Stimulated activated CD4-positive, alpha-beta T cell treated with anti-CD3 and anti-CD28 coated beads, TNF-alpha, amount 100 ng/mL, for 1 hour (primary cell): ENCODE measurements at regions not wholly inside any gene's neighbourhood (a gene's known extent, or its start where the extent isn't known, plus 50 kb on each side); places are given as distances from the start of the nearest gene placed in this dataset.
"Not testable (repeated sequence)": the region's sequence is repeated elsewhere in the genome, so short reads cannot be mapped to it uniquely, and the experiment has no call there.

Experiments used
- DNase-seq, 3 donors: peaks; one replicate each; pipeline ENCODE4 v3.0.0-alpha.2; 2020; ENCODE audit warnings: low read depth in 3 of 3, low spot score in 1 of 3

- DNase-seq: not testable (repeated sequence)
These were observed 203.9 kb downstream of the NPIPB11 start for GRCh38 chr16:29202642-29203041.

DNA sequence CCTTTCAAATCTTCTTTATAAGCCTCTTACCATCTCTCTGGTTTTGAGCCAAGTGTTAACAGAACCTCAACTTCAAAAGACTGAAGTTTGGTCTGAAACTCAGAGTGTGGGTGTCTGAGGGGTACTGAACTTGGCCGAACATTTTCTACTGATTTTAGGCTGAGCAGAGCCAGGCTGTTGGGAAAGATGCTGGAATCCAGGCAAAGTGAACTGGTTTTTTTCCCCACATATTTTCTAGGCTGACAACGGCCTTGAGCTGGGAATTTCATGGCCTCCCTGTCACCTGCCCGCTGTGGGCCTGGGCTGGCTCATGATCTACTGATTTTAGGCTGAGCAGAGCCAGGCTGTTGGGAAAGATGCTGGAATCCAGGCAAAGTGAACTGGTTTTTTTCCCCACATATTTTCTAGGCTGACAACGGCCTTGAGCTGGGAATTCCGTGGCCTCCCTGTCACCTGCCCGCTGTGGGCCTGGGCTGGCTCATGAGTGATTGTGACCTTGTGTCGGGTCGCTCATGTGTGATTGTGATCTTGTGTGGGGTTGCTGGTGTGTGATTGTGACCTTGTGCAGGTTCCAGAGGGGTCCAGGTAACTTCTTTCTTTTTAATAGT lies 204.4 kb downstream of the NPIPB11 start:
- DNase-seq: not testable (repeated sequence)

- DNase-seq: not testable (repeated sequence)
These were observed 205.1 kb downstream of the NPIPB11 start for GRCh38 chr16:29201296-29202024.

DNA sequence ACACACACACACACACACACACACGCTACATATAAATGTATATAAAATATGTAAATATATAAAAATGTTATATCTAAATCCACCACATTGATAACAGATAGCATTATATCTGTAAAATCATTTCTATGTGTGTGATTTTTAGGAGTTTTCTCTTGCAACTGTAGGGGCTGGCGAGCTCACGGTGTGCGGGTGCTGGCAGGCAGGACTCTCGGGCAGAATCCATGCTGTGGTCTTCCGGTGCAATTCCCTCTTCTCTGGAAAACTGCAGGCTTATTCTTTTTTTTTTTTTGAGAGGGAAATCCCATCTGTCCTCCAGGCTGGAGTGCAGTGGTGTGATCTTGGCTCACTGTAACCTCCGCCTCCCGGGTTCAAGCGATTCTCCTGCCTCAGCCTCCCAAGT lies 205.8 kb downstream of the NPIPB11 start:
- DNase-seq: not testable (repeated sequence)

DNA sequence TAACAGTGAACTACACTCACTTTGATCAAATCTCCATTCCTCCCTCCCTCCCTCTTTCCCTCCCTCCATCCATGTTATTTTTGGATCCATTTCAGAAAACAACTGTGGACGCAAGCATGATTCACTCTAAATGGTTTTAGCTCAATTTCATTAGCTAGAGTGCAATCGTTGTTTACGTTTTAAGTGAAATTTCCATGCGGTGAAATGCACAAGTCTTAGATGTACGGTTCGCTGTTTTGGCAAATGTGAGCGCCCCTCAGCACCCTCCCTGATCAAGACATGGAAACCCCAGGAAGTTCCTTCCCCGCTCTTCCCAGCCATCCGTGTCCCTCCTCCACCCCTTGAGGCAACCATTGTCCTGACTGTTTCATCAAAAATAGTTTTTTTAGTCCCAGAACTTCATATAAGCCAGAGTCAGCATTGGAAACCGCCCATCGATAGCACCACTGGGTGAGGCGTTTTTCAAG lies 206.3 kb downstream of the NPIPB11 start:
- DNase-seq: not testable (repeated sequence)

DNA sequence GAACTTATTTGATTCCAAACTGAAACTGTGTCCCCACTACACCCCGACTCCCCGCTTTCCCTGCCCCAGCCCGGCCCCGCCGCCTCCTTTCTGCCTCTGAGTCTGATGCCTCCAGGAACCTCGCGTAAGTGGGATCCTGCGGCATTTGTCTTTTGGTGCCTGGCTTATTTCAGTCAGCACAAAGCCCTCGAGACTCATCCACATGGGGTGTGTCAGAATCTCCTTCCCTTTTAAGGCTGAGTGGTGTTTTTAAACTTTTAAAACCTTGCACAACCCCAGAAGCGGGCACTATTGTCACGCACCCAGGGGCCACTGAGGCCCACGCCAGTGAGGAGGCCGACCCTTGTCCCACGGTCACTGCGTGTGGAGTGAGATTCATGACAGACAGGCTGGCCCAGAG lies 206.9 kb downstream of the NPIPB11 start:
- DNase-seq: not testable (repeated sequence)

- DNase-seq: no peak
These were observed 207.6 kb downstream of the NPIPB11 start for GRCh38 chr16:29198731-29199521.

DNA sequence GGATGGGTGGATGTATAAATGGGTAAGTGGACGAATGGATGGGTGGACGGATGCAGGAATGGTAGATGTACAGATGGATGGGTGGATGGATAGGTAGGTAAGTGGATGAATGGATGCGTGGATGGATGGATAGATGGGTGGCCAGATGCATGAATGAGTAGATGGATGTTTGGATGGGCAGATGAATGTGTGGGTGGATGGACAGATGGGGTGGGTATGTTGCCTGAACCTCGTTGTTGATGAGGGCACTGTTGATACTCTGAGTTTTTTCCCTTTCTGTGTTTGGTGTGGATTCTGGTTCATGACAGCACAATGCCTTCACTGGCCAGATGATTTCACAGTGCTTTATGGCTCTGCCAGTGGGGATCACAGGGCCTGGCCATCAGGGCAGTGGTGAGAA lies 208.3 kb downstream of the NPIPB11 start:
- no peak for DNase-seq

- DNase-seq: not testable (repeated sequence)
These were observed 208.9 kb downstream of the NPIPB11 start for GRCh38 chr16:29197494-29198100.

DNA sequence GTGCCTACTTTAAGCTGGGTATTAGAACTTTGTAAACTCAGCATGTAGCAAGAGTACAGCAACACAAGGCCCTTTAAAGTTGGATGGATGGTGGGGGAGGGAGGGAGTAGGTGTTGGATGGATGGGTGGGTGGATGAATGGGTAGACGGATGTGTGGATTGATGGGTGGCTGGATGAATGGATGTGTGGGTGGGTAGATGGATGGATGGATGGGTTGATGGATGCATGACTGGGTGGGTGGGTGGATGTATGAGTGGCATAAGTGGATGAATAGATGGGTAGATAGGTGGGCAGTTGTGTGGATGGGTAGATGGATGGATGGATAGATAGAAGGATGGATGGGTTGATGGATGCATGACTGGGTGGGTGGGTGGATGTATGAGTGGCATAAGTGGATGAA lies 209.8 kb downstream of the NPIPB11 start:
- not testable (repeated sequence) for DNase-seq

DNA sequence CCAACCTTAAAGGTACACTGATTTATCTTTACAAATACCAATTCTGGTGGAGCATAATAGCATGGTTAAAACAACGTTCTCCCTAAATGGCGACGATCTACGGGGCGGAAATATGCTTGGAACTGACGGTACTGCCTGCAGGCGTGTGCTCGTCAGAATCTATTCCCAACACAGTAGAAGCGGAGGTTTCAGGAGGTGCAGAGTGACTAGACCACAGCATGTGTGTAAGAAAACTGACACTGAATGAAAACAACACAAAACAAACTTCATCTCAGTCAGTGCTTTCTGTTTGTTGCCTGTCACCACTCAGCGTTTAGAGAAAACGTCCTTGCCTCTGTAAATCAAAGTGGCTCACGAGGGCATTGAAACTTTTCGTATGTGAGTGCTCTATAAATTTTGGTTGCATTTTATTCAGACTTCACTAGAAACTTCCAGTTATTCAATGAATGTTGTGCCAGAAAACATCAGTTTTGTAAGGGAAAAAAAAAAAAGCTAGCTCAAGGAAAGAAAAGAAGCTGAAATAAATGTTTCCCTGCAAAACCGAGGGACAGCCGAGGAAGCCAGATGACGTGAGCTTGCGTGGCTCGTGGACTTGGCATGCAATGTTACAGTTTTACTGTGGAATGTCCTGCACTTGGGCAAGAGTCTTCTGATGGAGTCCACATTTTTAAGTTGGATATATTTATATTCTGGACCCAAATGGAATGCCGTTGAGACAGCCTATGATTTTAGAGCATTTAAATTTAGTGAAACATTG lies 210.4 kb downstream of the LAT start:
- not testable (repeated sequence) for DNase-seq

DNA sequence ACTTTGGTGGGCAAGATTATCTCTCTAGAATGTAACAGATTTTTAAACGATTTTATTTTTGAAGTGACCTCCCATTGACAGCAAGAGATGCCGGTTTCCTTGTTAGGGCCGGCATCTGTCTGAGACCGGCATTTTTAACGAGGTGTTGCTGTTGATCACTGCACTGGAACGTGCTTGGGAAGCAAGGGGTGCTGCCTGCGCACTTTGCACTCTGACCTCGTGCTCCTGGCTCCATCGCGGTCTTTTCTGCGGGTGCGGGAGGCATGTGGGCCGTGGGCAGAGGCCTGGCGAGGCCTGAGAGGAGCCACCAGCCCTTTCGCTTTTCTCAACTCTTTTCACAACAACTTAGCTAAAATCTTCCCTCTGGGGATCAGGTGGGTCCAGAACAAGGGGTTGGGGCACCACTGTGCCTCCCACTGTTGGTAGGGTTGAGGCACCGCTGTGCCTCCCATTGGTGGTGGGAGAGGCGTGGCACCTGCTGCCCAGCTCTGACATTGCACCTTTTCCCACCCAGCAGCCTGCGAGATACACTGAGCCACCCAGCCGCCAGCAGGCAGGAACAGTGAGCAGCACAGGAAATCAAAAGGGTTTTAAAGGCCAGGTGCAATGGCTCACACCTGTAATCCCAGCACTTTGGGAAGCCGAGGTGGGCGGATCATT lies 209.5 kb downstream of the LAT start:
- not testable (repeated sequence) for DNase-seq

GRCh38 chr16:29193634-29194033 lies 208.8 kb downstream of the LAT start:
- not testable (repeated sequence) for DNase-seq

DNA sequence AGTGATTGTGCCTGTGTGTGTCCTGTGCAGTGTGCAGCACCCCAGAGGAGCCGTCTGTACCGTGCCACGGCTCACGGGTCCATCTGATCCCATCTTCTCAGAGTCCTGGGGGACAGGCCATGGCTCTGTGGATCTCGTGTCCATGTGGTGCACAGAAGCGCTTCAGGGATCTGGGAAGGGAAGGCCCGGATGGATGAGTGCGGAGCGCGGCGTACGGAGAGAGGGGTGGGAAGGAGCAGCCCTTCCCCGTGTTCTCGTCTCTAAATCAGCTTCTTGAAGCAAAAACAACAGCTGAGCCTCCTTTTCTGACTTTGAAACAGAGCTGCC lies 208.4 kb downstream of the LAT start:
- DNase-seq: not testable (repeated sequence)

- no peak for DNase-seq
These were observed 207.7 kb downstream of the LAT start for GRCh38 chr16:29192329-29193247.

DNA sequence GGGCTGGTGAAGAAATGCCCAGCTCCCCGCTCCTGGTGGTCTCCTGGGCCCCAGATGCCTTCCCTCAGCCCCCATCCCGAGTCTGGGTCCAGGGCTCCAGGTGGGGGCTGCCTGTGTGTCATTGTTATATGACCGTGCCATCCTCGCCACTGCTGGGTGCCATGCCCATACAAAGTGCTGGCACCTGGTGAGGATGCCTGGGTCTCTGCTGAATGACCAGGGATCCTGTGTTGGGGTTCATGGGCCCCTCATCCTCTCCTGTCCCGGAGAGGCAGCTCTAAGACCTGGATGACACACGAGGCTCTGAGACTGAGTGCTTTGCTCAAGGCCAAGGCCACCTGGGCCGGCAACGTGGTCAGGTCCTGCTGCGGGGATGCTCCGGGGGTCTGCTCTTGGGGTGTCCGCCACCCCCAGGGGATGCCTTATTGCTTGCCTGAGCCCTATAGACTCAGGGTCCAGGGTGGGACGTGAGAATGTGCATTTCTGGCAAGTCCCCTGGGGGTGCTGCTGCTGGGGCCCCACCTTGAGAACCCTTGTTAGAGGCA lies 206.9 kb downstream of the LAT start:
- not testable (repeated sequence) for DNase-seq

GRCh38 chr16:29190553-29191431 lies 205.9 kb downstream of the LAT start:
- not testable (repeated sequence) for DNase-seq

DNA sequence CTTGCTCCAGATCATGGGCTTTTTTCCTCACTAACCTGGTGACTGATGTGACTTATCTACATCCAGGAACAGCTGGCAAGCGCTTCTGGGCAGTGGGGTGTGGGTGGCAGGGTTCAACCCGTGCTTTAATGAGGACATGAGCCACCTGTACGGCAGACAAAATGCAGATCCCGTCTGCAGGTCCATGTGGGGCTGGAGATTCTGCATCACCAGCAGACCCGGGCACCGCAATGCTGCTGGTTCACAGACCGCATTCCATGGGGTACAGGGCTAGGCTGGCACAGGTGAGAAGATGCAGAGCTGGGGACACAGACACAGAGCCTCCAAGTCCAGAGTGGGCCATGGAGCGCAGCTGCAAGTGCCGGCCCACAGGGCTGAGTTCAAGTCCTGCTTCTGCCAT lies 204.0 kb downstream of the LAT start:
- not testable (repeated sequence) for DNase-seq
